Liver (tissue), 3 donors: ENCODE measurements at regions not wholly inside any gene's neighbourhood (a gene's known extent, or its start where the extent isn't known, plus 50 kb on each side); places are given as distances from the start of the nearest gene placed in this dataset.

Experiments used
- FOXA2 ChIP-seq: IDR thresholded peaks from 2 replicates; pipeline ENCODE4 v1.6.1; 2016; ENCODE audit warnings: antibody characterized with exemption
- GABPA ChIP-seq, 2 donors: IDR thresholded peaks in 1 of 2; conservative IDR thresholded peaks in 1 of 2; 2 replicates each; pipeline ENCODE4 v1.6.1; 2016; ENCODE audit warnings: antibody characterized with exemption in 2 of 2, mild to moderate bottlenecking in 1 of 2, moderate library complexity in 1 of 2
- HNF4G ChIP-seq: IDR thresholded peaks from 2 replicates; pipeline ENCODE4 v1.6.1; 2016; ENCODE audit warnings: antibody characterized with exemption
- RAD21 ChIP-seq, 2 donors: IDR thresholded peaks; 2 replicates each; pipeline ENCODE4 v1.6.1; 2016; ENCODE audit warnings: antibody characterized with exemption in 2 of 2, mild to moderate bottlenecking in 2 of 2
- RXRA ChIP-seq, 2 donors: IDR thresholded peaks; 2 replicates each; pipeline ENCODE4 v1.6.1; 2017 to 2018; ENCODE audit warnings: antibody characterized with exemption in 2 of 2, mild to moderate bottlenecking in 1 of 2
- SP1 ChIP-seq: IDR thresholded peaks from 2 replicates; pipeline ENCODE4 v1.6.1; 2018; ENCODE audit warnings: antibody characterized with exemption, mild to moderate bottlenecking
- TAF1 ChIP-seq: conservative IDR thresholded peaks from 2 replicates; pipeline ENCODE4 v1.6.1; 2016; ENCODE audit warnings: antibody characterized with exemption, mild to moderate bottlenecking
- YY1 ChIP-seq: IDR thresholded peaks from 2 replicates; pipeline ENCODE4 v1.6.1; 2016; ENCODE audit warnings: antibody characterized with exemption, mild to moderate bottlenecking
- TF ChIP-seq, protein P1 (sequence below): fragments of 150-350 bp; IDR thresholded peaks from 2 replicates; pipeline ENCODE4 v1.5.1; 2017; ENCODE audit warnings: improper control_type of control experiment, low read depth, low read length; ENCODE audit not compliant: missing input control
- TF ChIP-seq, protein P2 (sequence below): IDR thresholded peaks from 2 replicates; pipeline ENCODE4 v1.6.1; 2016; ENCODE audit warnings: antibody characterized with exemption, mild to moderate bottlenecking
- TF ChIP-seq, protein P3 (sequence below): IDR thresholded peaks from 2 replicates; pipeline ENCODE4 v1.6.1; 2016; ENCODE audit warnings: antibody characterized with exemption
- TF ChIP-seq, protein P4 (sequence below): IDR thresholded peaks from 2 replicates; pipeline ENCODE4 v1.6.1; 2016; ENCODE audit warnings: antibody characterized with exemption
- TF ChIP-seq, protein P5 (sequence below): IDR thresholded peaks from 2 replicates; pipeline ENCODE4 v1.6.1; 2016; ENCODE audit warnings: antibody characterized with exemption
- donor health status: healthy.
- donor health status: healthy.

DNA sequence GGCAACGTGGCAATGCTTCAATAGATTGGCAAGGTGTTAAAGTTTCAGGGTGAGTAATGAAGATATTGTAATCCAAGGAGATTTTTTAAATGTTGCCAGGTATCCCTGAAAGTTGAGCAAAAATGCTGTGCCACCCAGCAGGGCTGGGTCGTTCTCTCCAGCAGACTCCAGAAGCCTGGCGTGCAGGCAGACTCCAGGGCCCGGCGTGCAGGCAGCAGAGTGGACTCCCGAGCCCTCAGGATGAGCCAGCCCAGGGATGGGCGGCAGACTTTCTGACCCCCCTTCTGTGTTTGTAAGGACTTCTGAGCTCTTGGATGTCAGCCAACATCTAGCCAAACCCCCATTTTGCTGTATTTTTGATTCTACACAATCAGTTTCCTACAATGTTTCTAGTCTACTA lies 289.1 kb downstream of the ZNF516 start:
- TF ChIP-seq, protein P1, sequence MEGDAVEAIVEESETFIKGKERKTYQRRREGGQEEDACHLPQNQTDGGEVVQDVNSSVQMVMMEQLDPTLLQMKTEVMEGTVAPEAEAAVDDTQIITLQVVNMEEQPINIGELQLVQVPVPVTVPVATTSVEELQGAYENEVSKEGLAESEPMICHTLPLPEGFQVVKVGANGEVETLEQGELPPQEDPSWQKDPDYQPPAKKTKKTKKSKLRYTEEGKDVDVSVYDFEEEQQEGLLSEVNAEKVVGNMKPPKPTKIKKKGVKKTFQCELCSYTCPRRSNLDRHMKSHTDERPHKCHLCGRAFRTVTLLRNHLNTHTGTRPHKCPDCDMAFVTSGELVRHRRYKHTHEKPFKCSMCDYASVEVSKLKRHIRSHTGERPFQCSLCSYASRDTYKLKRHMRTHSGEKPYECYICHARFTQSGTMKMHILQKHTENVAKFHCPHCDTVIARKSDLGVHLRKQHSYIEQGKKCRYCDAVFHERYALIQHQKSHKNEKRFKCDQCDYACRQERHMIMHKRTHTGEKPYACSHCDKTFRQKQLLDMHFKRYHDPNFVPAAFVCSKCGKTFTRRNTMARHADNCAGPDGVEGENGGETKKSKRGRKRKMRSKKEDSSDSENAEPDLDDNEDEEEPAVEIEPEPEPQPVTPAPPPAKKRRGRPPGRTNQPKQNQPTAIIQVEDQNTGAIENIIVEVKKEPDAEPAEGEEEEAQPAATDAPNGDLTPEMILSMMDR = no peak
- TF ChIP-seq TAF1 = no peak
- TF ChIP-seq, protein P2, sequence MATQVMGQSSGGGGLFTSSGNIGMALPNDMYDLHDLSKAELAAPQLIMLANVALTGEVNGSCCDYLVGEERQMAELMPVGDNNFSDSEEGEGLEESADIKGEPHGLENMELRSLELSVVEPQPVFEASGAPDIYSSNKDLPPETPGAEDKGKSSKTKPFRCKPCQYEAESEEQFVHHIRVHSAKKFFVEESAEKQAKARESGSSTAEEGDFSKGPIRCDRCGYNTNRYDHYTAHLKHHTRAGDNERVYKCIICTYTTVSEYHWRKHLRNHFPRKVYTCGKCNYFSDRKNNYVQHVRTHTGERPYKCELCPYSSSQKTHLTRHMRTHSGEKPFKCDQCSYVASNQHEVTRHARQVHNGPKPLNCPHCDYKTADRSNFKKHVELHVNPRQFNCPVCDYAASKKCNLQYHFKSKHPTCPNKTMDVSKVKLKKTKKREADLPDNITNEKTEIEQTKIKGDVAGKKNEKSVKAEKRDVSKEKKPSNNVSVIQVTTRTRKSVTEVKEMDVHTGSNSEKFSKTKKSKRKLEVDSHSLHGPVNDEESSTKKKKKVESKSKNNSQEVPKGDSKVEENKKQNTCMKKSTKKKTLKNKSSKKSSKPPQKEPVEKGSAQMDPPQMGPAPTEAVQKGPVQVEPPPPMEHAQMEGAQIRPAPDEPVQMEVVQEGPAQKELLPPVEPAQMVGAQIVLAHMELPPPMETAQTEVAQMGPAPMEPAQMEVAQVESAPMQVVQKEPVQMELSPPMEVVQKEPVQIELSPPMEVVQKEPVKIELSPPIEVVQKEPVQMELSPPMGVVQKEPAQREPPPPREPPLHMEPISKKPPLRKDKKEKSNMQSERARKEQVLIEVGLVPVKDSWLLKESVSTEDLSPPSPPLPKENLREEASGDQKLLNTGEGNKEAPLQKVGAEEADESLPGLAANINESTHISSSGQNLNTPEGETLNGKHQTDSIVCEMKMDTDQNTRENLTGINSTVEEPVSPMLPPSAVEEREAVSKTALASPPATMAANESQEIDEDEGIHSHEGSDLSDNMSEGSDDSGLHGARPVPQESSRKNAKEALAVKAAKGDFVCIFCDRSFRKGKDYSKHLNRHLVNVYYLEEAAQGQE = no peak
- TF ChIP-seq, protein P3, sequence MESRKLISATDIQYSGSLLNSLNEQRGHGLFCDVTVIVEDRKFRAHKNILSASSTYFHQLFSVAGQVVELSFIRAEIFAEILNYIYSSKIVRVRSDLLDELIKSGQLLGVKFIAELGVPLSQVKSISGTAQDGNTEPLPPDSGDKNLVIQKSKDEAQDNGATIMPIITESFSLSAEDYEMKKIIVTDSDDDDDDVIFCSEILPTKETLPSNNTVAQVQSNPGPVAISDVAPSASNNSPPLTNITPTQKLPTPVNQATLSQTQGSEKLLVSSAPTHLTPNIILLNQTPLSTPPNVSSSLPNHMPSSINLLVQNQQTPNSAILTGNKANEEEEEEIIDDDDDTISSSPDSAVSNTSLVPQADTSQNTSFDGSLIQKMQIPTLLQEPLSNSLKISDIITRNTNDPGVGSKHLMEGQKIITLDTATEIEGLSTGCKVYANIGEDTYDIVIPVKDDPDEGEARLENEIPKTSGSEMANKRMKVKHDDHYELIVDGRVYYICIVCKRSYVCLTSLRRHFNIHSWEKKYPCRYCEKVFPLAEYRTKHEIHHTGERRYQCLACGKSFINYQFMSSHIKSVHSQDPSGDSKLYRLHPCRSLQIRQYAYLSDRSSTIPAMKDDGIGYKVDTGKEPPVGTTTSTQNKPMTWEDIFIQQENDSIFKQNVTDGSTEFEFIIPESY = no peak
- no peak for TF ChIP-seq HNF4G
- TF ChIP-seq FOXA2 = no peak
- TF ChIP-seq, protein P4, sequence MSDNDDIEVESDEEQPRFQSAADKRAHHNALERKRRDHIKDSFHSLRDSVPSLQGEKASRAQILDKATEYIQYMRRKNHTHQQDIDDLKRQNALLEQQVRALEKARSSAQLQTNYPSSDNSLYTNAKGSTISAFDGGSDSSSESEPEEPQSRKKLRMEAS = no peak
- TF ChIP-seq, protein P5, sequence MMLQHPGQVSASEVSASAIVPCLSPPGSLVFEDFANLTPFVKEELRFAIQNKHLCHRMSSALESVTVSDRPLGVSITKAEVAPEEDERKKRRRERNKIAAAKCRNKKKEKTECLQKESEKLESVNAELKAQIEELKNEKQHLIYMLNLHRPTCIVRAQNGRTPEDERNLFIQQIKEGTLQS = no peak
- TF ChIP-seq RAD21 (IDR thresholded peaks at IDR 0.05) = no peak
- no peak for TF ChIP-seq GABPA (IDR thresholded peaks at IDR 0.05 in 1 of 2, conservative IDR thresholded peaks at IDR 0.05 in 1 of 2)
- no peak for TF ChIP-seq RXRA (IDR thresholded peaks at IDR 0.05)
- no peak for TF ChIP-seq YY1
- TF ChIP-seq SP1 = no peak
